Suprapubic skin (tissue), 4 donors: ENCODE measurements at regions not wholly inside any gene's neighbourhood (a gene's known extent, or its start where the extent isn't known, plus 50 kb on each side); places are given as distances from the start of the nearest gene placed in this dataset.

ENCODE experiments used
- DNase-seq, 2 donors: peaks; one replicate each; pipeline ENCODE4 v3.0.0-alpha.2; 2019; ENCODE audit warnings: low spot score in 2 of 2
- H3K27ac ChIP-seq: fragments of 200-600 bp; sonication (generic); one replicate; pipeline ENCODE4 v1.5.1; 2019
- H3K27me3 ChIP-seq: fragments of 200-600 bp; sonication (generic); one replicate; pipeline ENCODE4 v1.5.1; 2019
- H3K36me3 ChIP-seq: fragments of 200-600 bp; sonication (generic); one replicate; pipeline ENCODE4 v1.5.1; 2019
- H3K4me1 ChIP-seq: fragments of 200-600 bp; sonication (generic); one replicate; pipeline ENCODE4 v1.5.1; 2019
- H3K4me3 ChIP-seq: fragments of 200-600 bp; sonication (generic); one replicate; pipeline ENCODE4 v1.5.1; 2019; ENCODE audit warnings: mild to moderate bottlenecking
- H3K9me3 ChIP-seq: fragments of 200-600 bp; sonication (generic); one replicate; pipeline ENCODE4 v1.5.1; 2019
- CTCF ChIP-seq, 2 donors: fragments of 200-600 bp in 1 of 2; fragments of 450-650 bp in 1 of 2; sonication (generic) in 1 of 2; IDR thresholded peaks; one replicate each; pipeline ENCODE4 v1.5.1; 2016 to 2019; ENCODE audit warnings: antibody characterized with exemption in 2 of 2, mild to moderate bottlenecking in 1 of 2, moderate library complexity in 1 of 2
- EP300 ChIP-seq: sonication (generic); formaldehyde crosslinking; IDR thresholded peaks from one replicate; pipeline ENCODE4 v1.6.1; 2017; ENCODE audit warnings: antibody characterized with exemption
- POLR2A ChIP-seq, 2 donors: fragments of 450-650 bp; IDR thresholded peaks; one replicate each; pipeline ENCODE4 v1.6.1; 2017; ENCODE audit warnings: antibody characterized with exemption in 2 of 2, mild to moderate bottlenecking in 2 of 2, moderate library complexity in 2 of 2
- POLR2AphosphoS5 ChIP-seq, 3 donors: sonication (generic); formaldehyde crosslinking; IDR thresholded peaks; one replicate each; pipeline ENCODE4 v1.6.1; 2017; ENCODE audit warnings: antibody characterized with exemption in 3 of 3
- WGBS: methylation state at CpG from one replicate; pipeline ENCODE4 v1.1.5; 2018; 5-methylcytosine and 5-hydroxymethylcytosine counted together

DNA sequence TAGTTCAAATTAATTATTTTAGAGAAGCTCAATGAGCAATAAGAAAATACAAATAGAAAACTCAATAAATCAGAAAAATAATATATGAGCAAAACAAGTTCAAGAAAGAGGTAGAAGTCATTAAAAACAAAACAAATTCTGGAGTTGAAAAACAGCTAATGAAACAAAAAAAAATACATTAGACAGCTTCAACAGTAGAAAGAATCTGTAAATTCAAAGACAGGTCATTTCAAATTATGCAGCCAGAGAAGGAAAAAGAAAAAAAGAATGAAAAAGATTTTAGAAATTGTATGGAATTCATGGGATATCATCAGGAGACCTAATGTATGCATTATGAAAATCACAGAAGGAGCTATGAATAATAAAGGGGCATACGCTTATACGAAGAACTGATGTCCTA lies 795.3 kb upstream of the ADGRB3 start:
- Histone ChIP-seq H3K36me3 (no peaks in the 10 kb centered on the region), H3K9me3 (peaks cover 3% of the 10 kb centered on the region), H3K4me3 (no peak overlapping the region), H3K4me1 (no peaks in the 10 kb centered on the region), H3K27ac (no peak overlapping the region), H3K27me3 (no peaks in the 10 kb centered on the region)
- DNase-seq = no peak
- TF ChIP-seq EP300 = no peak
- TF ChIP-seq POLR2A (IDR thresholded peaks at IDR 0.05) = no peak
- no peak for TF ChIP-seq POLR2AphosphoS5 (IDR thresholded peaks at IDR 0.05)
- no peak for TF ChIP-seq CTCF (IDR thresholded peaks at IDR 0.05)
- 97% methylated on average over 2 of the region's 2 CpGs for WGBS

GRCh38 chr6:67825201-67825895 lies 809.7 kb upstream of the ADGRB3 start:
- TF ChIP-seq EP300 = no peak
- Histone ChIP-seq H3K36me3 (no peaks in the 10 kb centered on the region), H3K9me3 (no peaks in the 10 kb centered on the region), H3K4me1 (no peaks in the 10 kb centered on the region), H3K27ac (no peak overlapping the region), H3K27me3 (no peaks in the 10 kb centered on the region), H3K4me3 (no peak overlapping the region)
- WGBS = 96% methylated on average over 24 of the region's 36 CpGs
- DNase-seq = no peak

DNA sequence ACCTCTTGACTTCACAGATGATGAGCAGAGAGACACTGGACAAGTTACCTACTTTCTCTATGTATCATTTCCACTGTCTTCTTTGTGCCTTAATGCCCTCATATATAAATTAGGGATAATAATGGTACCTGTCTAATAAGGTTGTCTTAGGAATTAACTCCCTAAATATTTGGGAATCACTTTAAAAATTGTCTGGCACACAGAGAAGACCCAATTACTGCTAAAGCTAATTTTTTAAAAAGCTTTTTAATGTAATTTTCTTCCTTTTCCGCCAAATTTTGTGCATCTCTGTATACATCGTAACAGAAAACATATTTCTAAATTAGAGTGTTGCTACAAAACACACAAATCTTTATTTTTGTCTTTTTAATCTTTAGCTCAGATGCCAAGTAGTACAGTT lies 816.8 kb upstream of the ADGRB3 start:
- no peak for DNase-seq
- 84% methylated on average over 2 of the region's 2 CpGs for WGBS
- no peak overlapping the region for H3K4me3 ChIP-seq
- no peaks in the 10 kb centered on the region for H3K27me3 ChIP-seq
- H3K9me3 ChIP-seq = peaks cover under 1% of the 10 kb centered on the region
- H3K4me1 ChIP-seq = no peaks in the 10 kb centered on the region
- TF ChIP-seq POLR2A (IDR thresholded peaks at IDR 0.05) (no peak), CTCF (IDR thresholded peaks at IDR 0.05) (no peak), POLR2AphosphoS5 (IDR thresholded peaks at IDR 0.05) (no peak), EP300 (no peak)
- H3K36me3 ChIP-seq = no peaks in the 10 kb centered on the region
- H3K27ac ChIP-seq = no peak overlapping the region

- Histone ChIP-seq H3K4me3 (no peak overlapping the region), H3K4me1 (no peaks in the 10 kb centered on the region), H3K36me3 (no peaks in the 10 kb centered on the region), H3K27ac (no peak overlapping the region), H3K27me3 (no peaks in the 10 kb centered on the region), H3K9me3 (peaks cover 13% of the 10 kb centered on the region)
- TF ChIP-seq POLR2AphosphoS5 (IDR thresholded peaks at IDR 0.05) = no peak
- TF ChIP-seq EP300 = no peak
- no peak for TF ChIP-seq POLR2A (IDR thresholded peaks at IDR 0.05)
- no peak for TF ChIP-seq CTCF (IDR thresholded peaks at IDR 0.05)
- DNase-seq = no peak
- 57% methylated on average over 2 of the region's 2 CpGs for WGBS
These were observed 819.5 kb upstream of the ADGRB3 start for GRCh38 chr6:67815623-67816022.

DNA sequence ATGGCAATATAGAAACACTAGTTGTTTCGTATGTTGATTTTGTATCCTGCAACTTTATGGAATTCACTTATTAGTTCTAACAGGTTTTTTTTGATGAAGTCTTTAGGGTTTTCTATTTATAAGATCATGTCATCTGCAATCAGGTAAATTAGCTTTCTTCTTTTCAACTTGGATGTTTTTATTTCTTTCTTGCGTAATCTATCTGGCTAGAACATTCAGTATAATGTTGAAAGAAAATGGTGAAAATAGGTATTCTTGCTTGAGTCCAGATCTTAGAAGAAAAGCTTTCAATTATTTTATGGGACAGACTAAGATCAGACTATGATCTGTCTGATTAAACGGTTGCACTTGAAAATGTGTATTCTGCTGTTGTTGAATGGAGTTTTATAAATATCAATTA lies 820.8 kb upstream of the ADGRB3 start:
- TF ChIP-seq EP300 (no peak), CTCF (IDR thresholded peaks at IDR 0.05) (no peak), POLR2AphosphoS5 (IDR thresholded peaks at IDR 0.05) (no peak), POLR2A (IDR thresholded peaks at IDR 0.05) (no peak)
- peaks cover 13% of the 10 kb centered on the region for H3K9me3 ChIP-seq
- H3K36me3 ChIP-seq = no peaks in the 10 kb centered on the region
- H3K27me3 ChIP-seq = no peaks in the 10 kb centered on the region
- H3K27ac ChIP-seq = no peak overlapping the region
- no peaks in the 10 kb centered on the region for H3K4me1 ChIP-seq
- H3K4me3 ChIP-seq = no peak overlapping the region
- no peak for DNase-seq
- WGBS = 89% methylated on average over 3 of the region's 3 CpGs

GRCh38 chr6:67812693-67813092 lies 822.4 kb upstream of the ADGRB3 start:
- Histone ChIP-seq H3K27ac (no peak overlapping the region), H3K27me3 (no peaks in the 10 kb centered on the region), H3K9me3 (peaks cover 13% of the 10 kb centered on the region), H3K36me3 (no peaks in the 10 kb centered on the region), H3K4me3 (no peak overlapping the region), H3K4me1 (no peaks in the 10 kb centered on the region)
- no peak for DNase-seq
- no peak for TF ChIP-seq POLR2A (IDR thresholded peaks at IDR 0.05)
- TF ChIP-seq EP300 = no peak
- no peak for TF ChIP-seq CTCF (IDR thresholded peaks at IDR 0.05)
- no peak for TF ChIP-seq POLR2AphosphoS5 (IDR thresholded peaks at IDR 0.05)
- 93% methylated on average over 1 of the region's 1 CpG for WGBS
